ENCODE measurements at regions not wholly inside any gene's neighbourhood (a gene's known extent, or its start where the extent isn't known, plus 50 kb on each side); places are given as distances from the start of the nearest gene placed in this dataset.

DNA sequence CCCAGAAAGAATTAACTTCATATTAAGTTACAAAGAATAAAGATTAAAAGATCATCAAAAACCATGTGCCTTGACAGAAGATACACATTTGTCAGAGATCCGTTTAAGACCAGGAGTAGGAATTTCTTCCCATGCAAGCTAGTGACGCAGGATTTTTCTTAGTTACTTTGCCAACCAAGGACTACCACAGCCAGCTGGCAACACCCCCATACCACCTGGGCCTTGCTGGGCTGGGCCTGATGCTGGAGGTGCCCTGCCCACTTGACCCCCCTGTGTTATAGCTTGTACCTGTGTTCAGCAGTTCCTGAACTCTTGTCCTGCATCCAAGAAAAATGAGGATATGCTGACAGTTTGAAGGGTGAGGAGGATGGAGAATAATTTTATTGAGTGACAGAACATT is 290.9 kb upstream of the SMC2 start:
- no peak for DNase-seq

GRCh38 chr9:103804077-103804735 is 289.9 kb upstream of the SMC2 start:
- no peak for DNase-seq

DNA sequence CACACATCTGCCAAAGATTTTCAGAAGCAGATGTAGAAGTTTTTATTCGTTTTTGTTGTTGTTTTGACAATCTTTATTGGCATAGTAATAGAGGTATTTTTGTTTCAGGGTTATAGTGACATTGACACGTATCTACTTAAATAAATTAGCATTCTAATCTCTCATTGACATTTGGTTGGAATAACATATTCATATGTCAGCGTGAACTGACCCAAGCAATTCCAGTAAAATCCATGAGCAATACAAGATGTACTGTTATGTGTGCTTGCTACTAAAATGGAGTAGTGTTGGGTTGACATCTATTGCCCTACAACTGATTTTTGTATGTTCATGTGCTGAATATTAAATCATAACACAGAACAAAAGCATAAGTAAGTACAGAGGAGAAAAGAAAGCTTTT is 284.4 kb upstream of the SMC2 start:
- no peak for DNase-seq

- DNase-seq = no peak
These were observed 282.6 kb upstream of the SMC2 start for GRCh38 chr9:103811462-103811861.

- no peak for DNase-seq
These were observed 278.0 kb upstream of the SMC2 start for GRCh38 chr9:103816146-103816545.

GRCh38 chr9:103819936-103820335 is 274.2 kb upstream of the SMC2 start:
- DNase-seq = no peak

- DNase-seq = no peak
These were observed 273.0 kb upstream of the SMC2 start for GRCh38 chr9:103821115-103821514.

DNA sequence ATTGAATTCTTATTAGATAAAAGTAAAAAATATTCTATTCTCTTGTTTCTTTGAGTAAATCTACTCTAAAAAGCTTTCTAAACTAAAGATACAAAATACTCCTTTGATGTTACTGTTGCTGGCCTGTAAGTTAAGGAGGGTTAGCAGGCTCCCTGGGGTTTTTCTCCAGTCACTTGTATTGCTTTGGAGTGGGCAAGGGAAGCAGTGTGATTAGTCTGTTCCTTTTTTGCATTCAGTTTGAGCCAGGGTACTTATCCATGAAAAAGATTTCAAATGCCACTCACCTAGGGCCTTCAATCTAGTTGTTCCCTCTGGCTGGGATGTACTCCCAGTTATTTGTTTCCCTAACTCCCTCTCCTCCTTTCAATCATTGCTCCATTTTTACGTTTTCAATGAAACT is 256.2 kb upstream of the SMC2 start:
- no peak for DNase-seq

DNA sequence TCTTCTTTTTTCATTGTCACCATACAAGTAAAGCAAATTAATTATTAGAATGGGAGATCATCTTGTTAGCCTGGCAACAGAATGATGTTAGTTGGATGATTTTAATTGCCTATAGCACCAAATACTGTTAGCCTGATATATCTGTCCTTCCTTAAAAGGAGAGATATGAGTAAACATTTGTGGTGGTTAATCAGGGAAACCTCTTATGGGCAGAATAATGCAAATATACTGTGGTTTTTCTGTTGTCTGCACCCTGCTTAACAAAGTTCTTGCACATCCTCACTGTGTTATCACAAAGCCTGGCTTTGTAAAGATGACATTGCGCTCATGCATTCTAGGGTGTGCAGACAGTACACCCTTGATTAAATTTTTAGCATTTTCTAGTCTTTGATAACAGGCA is 254.9 kb upstream of the SMC2 start:
- no peak for DNase-seq

- DNase-seq = no peak
These were observed 226.2 kb upstream of the SMC2 start for GRCh38 chr9:103867886-103868285.

DNA sequence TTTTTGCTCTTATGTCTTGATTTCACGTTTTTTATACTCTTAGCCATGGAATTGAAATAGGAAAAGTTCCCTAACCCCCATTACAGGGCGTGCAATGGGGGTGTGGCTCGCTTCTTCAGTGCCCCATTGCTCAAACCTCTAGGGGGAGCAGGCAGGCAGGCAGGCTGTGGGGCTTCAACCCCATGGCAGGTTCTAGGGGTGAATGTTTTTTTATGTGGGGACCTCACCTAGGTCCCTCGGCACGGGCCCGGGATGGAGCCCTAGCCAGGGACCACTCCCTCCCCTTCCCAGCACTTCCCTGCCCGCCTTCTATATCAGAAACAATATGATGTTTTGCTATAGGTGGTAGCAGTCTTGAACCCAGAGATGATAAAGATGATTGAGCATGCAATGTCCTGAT is 221.3 kb upstream of the SMC2 start:
- no peak for DNase-seq

- no peak for DNase-seq
These were observed 212.7 kb upstream of the SMC2 start for GRCh38 chr9:103881419-103881818.

GRCh38 chr9:103889989-103890388 is 204.1 kb upstream of the SMC2 start:
- no peak for DNase-seq

GRCh38 chr9:103894184-103894583 is 199.9 kb upstream of the SMC2 start:
- no peak for DNase-seq

GRCh38 chr9:103898550-103898949 is 195.6 kb upstream of the SMC2 start:
- no peak for DNase-seq

- DNase-seq = no peak
These were observed 194.2 kb upstream of the SMC2 start for GRCh38 chr9:103899866-103900265.

GRCh38 chr9:103900466-103900865 is 193.6 kb upstream of the SMC2 start:
- DNase-seq = no peak

- no peak for DNase-seq
These were observed 191.8 kb upstream of the SMC2 start for GRCh38 chr9:103902263-103902662.

GRCh38 chr9:103904242-103904641 is 189.9 kb upstream of the SMC2 start:
- DNase-seq = no peak

DNA sequence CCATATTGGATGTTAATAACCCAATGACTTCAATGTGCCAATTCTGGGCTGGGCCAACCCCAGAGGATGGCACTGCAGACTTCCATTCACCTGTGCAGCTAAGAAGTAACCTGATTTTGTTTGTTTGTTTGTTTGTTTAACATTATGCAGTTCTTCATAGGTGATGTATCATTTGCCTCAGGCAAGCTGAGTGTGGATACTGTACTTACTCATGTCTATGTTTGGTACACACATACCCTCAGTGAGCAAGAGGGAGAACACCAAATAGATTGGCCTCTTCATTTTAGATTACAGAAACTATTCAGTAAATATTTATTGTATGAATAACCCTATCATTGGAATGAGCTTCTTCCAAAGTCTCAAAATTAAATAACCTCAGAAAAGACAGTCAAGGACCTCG is 180.2 kb upstream of the SMC2 start:
- DNase-seq = no peak

DNA sequence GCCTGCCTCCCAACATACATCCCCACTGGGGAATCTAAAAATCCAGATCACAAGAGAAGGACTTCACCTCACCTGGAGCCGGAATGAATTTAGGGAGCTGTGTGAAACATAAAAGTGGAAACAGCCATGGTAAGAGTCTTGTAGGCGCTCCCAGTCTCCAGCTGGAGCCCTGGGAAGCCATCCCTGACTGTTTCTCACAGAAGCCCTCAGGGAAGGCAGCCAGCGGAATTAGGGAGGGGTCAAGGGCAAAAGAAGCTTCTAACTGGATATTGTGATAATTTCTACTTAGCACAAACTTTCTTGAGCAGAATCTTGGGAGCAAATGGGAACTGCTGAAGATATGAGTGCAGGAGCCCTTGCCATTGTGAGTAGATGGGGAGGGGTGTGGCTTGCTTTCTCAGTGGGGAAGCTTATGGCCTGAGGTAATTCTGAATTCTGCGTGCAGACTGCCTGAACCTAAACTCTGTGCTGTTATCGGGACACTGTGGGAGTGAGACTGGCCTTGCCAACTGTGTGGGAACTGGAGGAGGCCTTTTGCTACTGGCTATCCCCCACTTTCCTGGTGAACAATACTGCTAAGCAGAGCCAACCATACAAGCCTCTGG is 174.4 kb upstream of the SMC2 start:
- DNase-seq = no peak

GRCh38 chr9:103928442-103928841 is 165.7 kb upstream of the SMC2 start:
- no peak for DNase-seq

GRCh38 chr9:103941104-103941503 is 153.0 kb upstream of the SMC2 start:
- no peak for DNase-seq

DNA sequence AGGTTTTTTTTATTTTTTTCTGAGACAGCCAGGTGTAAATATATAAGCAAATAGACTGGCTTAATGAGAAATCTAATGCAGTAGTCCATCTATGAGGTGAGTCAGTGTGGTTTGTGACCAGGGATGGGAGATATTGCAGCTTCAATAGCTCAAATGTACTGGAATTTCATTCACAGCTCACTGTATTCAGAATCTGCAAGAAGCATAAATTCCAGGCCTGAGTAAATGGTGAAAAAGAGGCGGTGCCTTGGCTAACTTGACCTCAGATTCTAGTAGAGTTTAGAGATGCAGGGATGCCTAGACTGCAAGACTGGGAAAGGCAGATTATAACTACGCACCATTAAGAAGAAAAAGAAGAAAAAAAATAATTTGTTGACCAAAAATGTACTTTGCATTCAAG is 151.9 kb upstream of the SMC2 start:
- no peak for DNase-seq

- DNase-seq = no peak
These were observed 151.5 kb upstream of the SMC2 start for GRCh38 chr9:103942651-103943050.

Measured in activated CD4-positive, alpha-beta T cell treated with anti-CD3 and anti-CD28 coated beads, Interleukin-2, amount 50 U/mL, for 48 hours (primary cell).